HepG2 (cell line): ENCODE measurements at regions not wholly inside any gene's neighbourhood (a gene's known extent, or its start where the extent isn't known, plus 50 kb on each side); places are given as distances from the start of the nearest gene placed in this dataset.

Source experiments
- ATAD3A ChIP-seq: sonication (generic); formaldehyde crosslinking; IDR thresholded peaks from 2 replicates; pipeline ENCODE4 v1.4.0; 2020; ENCODE audit warnings: missing genetic modification reagents
- DBP ChIP-seq: sonication (generic); formaldehyde crosslinking; IDR thresholded peaks from 2 replicates; pipeline ENCODE4 v1.4.0; 2020; ENCODE audit warnings: missing genetic modification reagents; ENCODE audit errors: not compliant biosample characterization
- KIAA2018 ChIP-seq: sonication (generic); formaldehyde crosslinking; IDR thresholded peaks from 2 replicates; pipeline ENCODE4 v1.5.0; 2020; ENCODE audit warnings: mild to moderate bottlenecking, missing genetic modification reagents, borderline replicate concordance
- RFX3 ChIP-seq: IDR thresholded peaks from 2 replicates; pipeline ENCODE4 v1.6.1; 2016; ENCODE audit warnings: missing biosample characterization, missing genetic modification reagents
- TEAD2 ChIP-seq: sonication (generic); formaldehyde crosslinking; IDR thresholded peaks from 2 replicates; pipeline ENCODE4 v1.9.0; 2021; ENCODE audit warnings: missing genetic modification reagents
- ZMYM4 ChIP-seq: sonication (generic); formaldehyde crosslinking; IDR thresholded peaks from 2 replicates; pipeline ENCODE4 v1.8.1; 2023; ENCODE audit warnings: mild to moderate bottlenecking, missing genetic modification reagents
- ZSCAN30 ChIP-seq: sonication (generic); formaldehyde crosslinking; IDR thresholded peaks from 2 replicates; pipeline ENCODE4 v1.5.0; 2020; ENCODE audit warnings: mild to moderate bottlenecking, missing genetic modification reagents
- TF ChIP-seq, protein P1 (sequence below): sonication (generic); formaldehyde crosslinking; IDR thresholded peaks from 2 replicates; pipeline ENCODE4 v1.5.0; 2020; ENCODE audit warnings: mild to moderate bottlenecking, missing genetic modification reagents, borderline replicate concordance
- TF ChIP-seq, protein P2 (sequence below): sonication (generic); formaldehyde crosslinking; IDR thresholded peaks from 2 replicates; pipeline ENCODE4 v1.4.0; 2020; ENCODE audit warnings: mild to moderate bottlenecking, low read depth, missing genetic modification reagents

- TF ChIP-seq KIAA2018 (CRISPR knock-in tag) (no peak), ZSCAN30 (CRISPR knock-in tag) (no peak), TEAD2 (CRISPR knock-in tag) (no peak), ZMYM4 (no peak), ATAD3A (CRISPR knock-in tag) (no peak), RFX3 (CRISPR knock-in tag) (no peak), DBP (no peak)
- TF ChIP-seq, protein P1, sequence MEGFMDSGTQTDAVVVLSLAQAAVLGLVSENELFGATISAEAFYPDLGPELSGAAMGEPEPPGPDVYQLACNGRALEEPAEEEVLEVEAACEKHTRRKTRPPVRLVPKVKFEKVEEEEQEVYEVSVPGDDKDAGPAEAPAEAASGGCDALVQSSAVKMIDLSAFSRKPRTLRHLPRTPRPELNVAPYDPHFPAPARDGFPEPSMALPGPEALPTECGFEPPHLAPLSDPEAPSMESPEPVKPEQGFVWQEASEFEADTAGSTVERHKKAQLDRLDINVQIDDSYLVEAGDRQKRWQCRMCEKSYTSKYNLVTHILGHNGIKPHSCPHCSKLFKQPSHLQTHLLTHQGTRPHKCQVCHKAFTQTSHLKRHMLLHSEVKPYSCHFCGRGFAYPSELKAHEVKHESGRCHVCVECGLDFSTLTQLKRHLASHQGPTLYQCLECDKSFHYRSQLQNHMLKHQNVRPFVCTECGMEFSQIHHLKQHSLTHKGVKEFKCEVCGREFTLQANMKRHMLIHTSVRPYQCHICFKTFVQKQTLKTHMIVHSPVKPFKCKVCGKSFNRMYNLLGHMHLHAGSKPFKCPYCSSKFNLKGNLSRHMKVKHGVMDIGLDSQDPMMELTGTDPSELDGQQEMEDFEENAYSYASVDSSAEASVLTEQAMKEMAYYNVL (CRISPR knock-in tag), result no peak
- TF ChIP-seq, protein P2, sequence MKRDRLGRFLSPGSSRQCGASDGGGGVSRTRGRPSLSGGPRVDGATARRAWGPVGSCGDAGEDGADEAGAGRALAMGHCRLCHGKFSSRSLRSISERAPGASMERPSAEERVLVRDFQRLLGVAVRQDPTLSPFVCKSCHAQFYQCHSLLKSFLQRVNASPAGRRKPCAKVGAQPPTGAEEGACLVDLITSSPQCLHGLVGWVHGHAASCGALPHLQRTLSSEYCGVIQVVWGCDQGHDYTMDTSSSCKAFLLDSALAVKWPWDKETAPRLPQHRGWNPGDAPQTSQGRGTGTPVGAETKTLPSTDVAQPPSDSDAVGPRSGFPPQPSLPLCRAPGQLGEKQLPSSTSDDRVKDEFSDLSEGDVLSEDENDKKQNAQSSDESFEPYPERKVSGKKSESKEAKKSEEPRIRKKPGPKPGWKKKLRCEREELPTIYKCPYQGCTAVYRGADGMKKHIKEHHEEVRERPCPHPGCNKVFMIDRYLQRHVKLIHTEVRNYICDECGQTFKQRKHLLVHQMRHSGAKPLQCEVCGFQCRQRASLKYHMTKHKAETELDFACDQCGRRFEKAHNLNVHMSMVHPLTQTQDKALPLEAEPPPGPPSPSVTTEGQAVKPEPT (CRISPR knock-in tag), result no peak
- TF ChIP-seq, all 625 proteins: peak for 0
Measured at GRCh38 chr4:136664988-136665387, 867.3 kb downstream of the PCDH18 start (continued).
